ENCODE measurements at regions not wholly inside any gene's neighbourhood (a gene's known extent, or its start where the extent isn't known, plus 50 kb on each side); places are given as distances from the start of the nearest gene placed in this dataset.

DNA sequence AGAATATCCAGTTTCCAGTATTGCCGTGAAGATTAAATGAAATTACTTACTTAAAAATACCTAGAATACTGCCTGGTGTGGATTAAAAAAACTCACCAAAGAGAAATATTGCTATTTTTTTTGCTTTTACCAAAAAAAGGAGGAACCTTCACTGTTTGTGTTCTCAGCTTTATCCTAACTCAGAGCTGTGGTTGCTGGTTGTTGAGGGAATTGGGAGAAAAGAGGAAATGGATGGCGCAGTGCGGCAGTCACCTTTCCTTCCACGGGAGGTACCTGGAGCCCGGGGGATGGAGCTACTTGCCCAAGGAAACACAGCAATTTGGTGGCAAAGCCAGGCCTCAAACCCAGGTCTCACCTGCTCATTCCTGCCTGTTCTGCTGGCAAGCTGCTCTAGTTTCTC, 270.3 kb downstream of the RPLP1 start:
- no peak for DNase-seq

DNA sequence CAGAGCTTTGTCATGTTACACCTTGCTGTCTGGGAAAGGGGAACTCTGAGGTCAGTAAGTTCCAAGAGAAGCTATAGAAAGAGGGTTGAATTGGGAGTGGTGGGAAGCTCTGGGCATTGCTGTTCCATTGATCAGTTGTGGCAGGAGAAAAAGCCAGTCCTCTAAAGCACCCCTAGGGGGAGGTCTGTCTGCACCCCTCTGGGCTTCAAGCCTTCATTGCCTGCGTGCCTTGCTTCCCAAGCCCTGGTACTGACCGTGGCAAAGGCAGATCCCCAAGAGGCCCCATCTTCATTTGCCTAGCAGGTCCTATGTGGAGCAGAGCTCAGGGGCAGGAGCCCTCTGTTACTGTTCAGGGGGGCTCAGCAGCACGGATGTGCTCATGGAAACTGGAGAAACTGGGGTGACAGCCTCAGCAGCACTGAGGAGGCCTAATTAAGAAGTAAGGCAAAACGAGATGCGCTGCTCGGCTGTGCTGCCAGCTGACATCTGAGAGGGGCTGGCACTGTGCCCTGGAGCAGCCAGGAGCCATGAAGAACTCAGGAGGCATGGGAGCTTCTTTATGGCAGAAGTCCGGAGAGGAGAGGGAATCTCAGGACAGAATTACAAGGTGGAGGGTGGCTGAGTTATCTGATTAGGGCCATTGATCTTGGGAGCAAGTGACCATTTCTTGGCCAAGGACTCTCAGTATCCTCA, 270.9 kb downstream of the RPLP1 start:
- no peak for DNase-seq

DNA sequence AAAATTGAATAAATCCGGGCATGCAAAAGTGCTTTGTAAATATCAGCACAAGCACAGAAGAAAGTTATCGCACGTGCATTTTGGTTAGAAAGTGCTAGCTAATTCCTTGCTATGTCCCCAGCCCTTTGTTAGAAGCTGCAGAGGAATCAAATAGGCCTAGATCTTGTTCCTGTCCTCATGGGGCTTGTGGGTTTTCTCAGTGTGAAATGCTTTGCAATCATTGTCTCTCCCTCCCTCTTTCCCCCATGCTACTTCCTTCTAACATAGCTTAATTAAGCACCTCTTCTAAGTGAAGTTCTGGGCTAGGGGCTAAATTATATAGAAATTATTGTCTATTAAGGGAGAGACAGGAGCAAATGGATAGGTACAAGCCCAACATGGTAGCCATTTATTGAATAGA, 271.7 kb downstream of the RPLP1 start:
- no peak for DNase-seq

DNA sequence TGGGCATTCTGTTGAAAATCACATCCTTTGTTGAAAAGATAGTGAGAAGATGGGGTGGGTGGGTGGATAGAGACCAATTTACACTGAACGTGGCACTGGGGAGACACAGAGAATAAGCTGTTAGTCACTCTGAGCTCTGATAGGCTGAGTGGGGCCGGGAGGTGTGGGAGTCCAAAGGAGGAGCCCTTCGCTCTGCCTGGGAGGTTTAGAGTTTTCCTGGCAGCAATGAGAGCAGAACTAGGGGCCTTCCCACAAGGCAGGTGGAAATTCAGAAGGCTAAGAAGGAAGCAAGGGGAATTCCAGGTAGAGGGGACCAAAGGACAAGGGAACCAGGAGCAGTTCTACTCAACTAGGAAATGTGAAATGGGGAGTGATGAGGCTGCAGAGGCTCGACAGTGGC, 272.7 kb downstream of the RPLP1 start:
- no peak for DNase-seq

DNA sequence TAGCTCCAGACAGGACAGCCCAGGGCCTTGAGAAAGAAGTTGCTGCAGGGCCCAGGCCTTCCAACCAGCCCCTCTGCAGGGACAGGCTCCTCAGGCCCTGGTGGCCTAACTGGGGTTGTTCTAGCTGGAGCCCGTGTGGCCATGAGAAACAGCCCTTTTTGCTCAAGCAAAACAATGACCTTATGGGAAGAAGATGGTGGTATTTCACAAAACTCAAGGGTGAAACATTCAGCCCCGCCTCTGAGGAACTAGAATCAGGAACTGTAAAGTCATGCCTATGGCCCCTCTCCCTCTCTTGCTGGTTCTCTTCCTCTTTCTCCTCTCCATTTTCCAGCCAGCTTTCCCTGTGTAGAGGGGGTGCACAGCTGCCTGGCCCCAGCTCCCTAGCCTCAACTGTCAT, 273.3 kb downstream of the RPLP1 start:
- no peak for DNase-seq

DNA sequence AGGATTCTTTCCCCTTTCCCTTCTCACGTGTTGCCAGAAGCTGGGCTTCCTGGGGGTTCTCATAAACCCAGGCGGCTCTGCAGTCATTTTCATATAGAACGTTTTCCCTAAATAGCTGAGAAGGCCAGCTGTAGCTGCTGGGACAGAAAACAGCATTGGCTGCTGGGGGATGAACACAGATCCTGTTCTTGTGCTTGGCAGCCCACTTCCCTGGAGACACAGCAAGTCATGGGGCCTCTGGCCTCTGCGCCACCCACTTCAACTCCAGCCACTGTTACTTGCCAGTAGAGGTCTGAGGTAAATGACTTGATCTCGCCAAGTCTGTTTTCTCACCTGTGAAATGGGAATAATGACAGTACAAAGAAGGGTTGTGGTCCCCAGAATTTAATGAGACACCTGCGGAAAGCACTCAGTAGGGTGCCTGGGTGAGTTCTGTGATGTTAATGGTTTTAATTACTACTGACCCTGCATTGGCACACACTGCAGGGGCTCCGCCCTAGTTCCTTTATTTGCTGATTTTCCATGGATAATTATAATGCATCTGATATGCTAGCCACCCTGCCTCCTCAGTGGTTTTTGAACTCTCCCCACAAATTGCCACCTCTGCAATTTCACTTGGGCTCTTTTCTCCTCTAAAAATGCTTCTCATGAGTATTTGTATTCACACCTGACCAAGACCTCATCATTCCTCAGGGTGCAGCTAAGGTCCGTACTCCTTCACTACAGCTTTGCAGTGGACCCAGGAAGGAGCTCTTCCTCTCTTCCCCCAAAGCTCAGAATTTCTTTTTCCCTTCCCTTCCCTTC, 274.7 kb downstream of the RPLP1 start:
- DNase-seq: no peak

DNA sequence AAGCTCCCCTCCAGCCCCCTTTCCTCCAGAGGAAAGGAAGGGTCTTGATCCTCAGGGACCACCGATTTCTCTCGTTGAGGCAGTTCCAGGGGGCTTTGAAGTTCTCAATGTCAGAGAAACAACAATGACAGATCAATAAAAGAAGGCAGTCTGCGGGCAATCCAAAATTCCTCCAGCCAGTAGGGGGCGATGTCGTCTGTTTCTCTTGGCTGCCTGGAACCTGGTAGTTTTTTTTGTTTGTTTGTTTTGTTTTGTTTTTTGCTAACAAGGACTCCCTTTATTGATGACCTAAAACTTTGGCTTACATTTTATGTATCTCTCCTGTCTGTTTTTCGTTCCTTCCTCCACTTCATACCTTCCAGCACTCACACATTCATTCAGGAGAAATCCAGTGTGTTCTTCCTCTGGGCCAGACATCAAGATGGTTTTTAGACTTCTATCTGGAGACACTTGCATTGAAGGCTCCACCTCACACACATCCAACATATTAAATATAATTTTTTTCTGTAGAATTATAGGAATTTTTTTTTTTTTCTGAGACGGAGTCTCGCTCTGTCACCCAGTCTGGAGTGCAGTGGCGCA, 276.6 kb downstream of the RPLP1 start:
- peak; percentile 72 for DNase-seq

DNA sequence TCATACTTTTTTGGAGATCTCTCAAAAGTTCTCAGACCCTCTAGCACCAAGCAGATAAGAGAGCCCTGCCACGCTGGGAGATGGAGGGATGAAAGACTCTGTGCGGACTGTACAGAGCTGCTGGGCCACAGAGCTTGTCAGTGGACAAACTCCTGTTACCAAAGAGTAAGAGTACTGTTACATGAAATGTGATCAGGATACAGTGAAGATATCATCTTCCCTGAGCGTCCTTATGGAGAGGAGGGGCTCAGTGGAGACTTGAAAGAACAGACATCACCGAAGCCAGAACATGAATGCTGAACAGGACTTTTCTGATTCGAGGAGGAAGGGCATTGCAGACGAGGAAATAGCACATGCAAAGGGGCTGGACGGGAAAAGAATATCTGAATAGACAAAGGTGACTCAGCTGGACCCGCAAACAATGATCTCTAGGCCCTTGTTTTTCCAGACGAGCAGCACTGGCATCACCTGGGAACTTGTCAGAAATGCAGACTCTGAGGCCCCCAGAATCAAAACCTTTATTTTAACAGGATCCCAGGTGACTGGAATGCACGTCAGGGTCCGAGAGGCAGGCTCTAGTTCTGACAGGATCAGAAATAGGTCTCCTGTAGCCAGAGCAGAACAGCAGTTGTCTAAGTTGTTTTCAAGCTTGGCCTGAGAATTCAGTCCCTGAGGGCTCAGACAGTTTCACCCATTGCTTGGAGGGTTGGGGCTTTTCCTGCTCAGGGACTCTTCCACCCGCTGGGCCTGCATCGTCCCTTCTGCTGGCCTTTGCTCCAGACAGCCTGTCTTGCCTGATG, 277.9 kb downstream of the RPLP1 start:
- DNase-seq: no peak

DNA sequence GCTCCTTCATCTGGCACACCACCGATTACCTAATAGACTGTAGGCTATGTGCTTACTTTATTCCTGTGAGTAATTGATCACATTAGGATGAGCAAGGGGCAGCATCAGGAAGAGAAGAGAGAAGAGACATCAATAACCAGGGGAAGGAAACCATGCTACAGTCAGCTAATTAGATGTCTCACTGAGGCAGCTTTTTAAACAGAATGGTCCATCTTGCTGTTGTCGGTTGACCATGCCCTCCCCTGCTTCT, 278.4 kb downstream of the RPLP1 start:
- DNase-seq: no peak

DNA sequence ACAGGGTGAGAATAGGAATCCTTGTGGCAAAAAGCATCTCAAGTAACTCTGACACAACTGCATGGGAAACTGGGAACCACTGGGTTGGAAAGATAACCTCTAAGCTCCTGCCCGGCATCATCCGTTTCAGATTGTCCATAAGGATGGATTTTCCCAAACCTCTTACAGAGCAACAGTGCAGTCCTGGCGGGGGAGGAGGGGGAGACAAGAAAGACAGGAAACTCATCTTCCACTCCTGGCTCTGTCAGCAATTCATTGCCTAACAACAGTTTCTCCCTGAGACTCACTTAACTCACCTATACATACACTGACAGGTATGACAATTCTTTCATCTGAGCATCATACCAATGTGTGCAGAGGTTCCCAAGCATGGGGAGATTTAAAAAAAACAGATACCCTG, 279.0 kb downstream of the RPLP1 start:
- no peak for DNase-seq

DNA sequence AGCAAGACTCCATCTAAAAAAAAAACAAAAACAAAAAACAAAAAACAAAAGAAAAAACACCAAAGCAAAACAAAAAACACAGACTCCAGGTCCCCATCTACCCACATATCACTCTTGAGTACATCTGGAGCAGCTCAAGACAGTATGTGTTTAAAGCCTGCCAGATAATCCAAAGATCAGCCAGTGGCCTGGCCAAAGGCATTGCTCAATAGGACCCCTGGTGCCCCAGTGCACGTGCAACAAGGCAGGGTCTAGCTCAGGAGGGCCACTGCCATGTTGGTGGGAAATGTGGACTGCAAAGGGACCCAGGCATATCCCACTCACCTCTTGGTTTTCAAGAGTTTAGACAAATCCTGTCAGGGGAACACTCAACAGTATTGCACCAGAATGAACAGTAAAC, 279.5 kb downstream of the RPLP1 start:
- no peak for DNase-seq

DNA sequence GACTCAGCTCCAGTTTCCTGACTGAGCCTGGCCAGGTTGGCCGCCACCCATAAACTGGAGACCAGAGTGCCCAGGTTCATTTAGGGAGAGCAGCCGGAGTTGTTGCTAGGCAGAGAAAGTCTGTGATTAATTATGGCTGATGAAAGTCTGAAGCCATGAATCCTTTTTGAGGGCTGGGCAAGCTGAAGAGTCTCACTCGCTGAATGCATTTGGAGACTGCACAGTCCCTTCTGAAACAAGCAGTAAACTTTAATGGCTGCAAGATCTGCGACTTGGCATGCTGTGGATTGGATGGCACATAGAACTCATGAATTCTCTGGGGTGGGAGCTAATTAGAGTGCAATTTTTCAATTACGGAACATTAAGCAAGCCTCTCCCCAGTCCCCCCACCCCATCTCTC, 282.1 kb downstream of the RPLP1 start:
- no peak for DNase-seq

DNA sequence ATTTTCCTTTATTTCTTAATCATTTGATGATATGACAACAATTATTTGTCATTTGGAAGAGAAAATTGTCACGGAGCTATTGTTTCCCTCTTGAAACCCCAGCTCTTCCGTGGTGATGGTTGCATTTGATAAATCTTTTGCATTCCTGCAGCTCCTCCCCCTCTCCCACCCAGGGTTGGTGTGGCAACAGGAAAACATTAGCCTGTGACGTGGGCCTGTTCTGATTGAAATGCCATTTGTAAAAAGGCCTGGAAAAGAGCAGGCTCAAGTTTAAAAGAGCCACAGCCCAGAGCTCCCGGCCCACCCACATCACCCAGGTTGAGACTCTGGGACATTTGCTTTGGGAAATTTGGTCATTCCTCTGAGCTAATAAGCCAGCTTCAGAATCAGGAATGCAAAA, 282.5 kb downstream of the RPLP1 start:
- DNase-seq: no peak

DNA sequence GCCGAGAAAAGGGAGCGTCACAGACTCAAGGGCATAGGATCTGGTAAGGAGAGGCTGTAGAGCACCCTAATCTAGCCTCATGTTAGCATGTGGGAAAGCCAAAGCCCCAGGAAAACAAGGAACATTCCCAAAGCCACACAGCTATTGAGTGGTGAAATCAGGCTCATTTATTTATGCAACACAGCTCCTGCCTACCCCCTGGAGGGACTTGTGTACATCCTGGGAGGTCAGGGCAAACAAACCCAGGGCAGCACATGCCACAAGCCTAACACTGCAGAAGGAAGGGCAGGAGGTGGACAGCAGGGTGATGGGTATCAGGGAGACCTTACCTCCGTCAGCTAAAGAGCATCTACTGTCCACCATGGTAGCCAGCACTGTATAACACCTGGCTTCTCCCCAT, 283.5 kb downstream of the RPLP1 start:
- no peak for DNase-seq

DNA sequence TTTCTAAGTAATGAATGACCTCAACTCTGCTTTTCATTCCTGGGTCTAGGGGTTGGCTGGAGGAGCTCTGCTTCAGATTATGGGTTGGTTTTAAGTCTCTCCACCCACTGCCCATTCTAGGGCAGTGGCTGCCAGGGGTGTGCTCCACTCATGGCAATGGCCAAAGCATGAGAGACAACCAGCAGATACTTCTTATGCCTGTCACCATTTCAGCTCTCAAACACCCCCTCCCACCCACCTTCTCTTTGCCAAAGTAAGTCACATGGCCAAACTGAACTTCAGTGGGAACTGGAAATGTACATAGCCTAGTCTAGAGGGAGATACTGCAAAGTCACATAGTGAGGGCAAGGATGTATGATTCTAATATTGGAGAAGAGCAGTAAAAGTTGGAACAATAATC, 285.3 kb downstream of the RPLP1 start:
- DNase-seq: no peak

DNA sequence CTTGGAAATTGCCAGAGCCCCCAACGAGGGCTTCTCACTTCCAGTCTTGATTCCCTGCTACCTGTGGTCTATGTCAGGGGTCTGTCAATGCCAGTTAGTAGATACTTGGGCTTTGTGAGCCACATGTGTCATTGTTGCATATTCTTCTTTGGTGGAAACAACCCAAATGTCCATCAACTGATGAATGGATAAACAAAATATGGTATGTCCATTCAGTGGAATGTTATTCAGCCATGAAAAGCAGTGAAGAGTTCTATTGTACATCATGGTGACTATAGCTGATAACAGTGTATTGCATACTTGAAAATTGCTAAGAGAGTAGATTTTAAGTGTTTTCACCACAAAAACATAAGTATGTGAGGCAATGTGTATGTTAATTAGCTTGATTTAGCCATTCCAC, 288.1 kb downstream of the RPLP1 start:
- DNase-seq: no peak

DNA sequence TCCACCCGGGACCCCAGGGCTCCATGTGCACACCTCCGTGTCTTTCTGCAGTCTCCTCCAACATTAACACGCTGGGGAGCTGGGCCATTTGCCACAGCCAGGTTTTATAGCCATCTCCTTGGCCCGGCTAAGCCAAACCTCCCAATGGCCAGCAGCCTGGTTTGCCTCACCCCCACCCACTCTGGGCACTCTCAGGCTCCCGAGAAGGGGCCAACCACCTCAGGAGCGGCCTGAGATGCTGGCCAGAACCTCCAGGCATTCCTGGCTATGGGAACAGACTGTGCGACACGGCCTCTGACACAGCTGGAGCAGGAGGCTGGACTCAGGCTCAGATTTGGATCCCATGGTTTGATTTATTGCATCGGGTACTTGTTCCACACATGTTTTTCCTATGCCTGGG, 289.7 kb downstream of the RPLP1 start:
- no peak for DNase-seq

DNA sequence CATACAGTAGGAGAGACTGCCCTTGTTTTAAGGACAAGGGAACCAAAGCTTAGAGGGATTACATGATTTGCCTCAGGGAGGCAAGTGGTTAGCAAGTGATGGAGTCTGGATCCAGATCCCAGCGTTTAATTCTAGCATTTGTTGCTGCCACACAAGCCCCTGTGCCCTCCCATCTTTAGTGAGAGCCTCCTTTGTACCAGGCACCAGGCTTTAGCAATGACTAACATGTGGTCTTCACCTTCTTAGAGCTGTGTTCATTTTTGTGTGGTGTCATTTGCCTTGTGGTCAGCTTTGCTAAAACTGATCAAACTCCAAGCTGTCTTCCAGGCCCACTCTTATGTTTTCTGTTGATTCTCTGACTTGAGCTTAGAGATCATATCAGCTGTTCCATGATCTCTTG, 290.5 kb downstream of the RPLP1 start:
- no peak for DNase-seq

DNA sequence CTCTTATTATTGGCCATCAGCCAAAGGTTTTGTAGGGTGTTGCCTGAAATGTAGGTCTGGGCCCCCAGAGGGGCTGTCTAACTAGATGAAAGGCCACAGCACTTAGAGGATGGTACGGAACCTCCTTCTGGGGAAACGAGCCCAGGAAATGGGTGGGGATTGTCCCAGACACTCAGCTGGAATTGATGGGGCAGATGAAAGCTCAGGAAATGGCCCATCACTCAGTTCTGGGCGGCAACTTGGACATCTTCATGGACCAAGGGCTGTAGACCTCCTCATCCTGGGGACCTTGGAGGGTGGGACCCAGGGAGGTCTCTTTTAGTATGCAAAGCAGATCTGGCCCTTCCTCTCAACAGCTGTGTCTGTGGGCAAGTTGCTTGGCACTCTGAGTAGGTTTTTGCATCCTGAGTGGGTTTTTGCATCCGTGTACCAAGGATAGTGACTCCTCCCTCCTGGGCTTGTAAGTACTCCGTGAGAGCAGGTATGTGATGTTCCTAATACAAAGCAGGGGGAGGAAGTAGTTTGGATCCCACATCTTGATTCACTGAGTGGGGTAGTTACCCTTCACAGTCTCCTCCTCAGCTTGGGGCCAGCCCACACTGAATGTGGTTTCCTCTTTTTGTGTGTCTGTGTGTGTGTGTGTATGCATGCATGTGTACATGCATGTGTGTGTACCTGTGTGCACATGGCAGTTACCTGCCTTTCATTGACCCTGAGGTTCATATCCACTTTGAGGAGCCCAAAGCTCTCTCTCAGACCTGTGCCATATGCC, 292.0 kb downstream of the RPLP1 start:
- no peak for DNase-seq

DNA sequence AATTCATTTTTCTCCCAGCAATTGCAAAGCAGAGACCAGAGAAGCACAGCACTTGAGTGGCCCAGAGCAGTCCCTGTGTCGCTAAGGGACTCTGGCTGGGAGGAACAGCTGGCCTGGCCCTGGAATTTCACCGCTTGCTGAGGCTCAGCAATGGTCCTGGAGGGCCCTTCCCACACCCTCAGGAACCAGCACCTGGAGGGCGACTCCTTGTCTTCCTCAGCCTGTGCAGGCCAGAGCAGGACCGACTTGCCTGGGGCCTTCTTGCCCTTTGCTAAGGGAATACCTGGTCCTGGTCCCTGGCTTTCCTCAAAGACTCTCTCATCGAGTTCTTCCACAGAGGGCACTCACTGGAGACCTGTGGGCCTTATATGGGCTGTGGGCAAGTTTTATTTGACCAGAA, 294.6 kb downstream of the RPLP1 start:
- no peak for DNase-seq

DNA sequence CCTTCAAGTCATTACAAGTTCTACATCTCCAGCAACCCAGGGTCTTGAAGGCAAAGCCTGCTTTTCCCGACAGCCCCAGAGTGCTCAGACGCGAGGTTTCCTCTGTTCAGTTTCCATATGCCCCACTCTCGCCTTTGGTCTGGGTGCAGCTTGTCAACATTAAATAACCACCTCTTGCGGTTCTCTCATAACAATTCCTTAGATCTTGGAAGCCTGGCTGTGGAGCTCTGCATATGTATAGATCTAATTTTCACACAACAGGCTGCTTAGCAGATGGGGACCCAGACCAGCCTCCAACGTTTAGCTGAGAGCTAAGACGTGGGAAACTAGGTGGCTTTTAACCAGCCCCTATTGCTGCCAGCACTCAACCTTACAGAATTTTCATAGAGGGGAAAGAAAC, 295.5 kb downstream of the RPLP1 start:
- DNase-seq: no peak

DNA sequence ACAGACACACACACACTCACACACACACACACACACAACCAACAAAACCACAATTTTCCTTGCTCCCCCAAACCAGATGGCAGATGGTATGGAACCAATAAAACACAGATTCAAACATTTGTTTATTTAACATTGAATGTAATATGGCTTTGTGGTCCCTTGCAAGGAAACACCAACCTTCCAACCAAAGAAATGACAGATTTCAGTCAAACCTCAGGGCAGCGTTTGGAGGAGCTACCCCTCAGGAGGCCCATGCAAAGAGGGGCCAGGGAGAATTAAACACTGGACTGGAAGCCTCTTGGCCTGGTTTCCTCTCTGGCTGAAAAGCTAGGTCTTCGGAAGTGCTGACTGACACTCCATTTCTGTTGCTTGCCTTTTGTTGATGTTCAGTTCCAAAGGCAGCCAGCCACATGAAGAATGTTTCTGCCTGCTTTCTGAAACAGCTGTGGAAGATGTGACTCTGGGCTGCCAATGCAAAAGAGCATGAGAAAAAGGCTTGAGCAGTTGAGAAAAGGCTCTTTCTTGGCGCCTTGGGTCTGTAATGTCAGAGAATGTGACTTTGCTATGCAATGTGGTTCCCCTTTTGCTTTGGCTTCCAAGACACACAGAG, 296.1 kb downstream of the RPLP1 start:
- no peak for DNase-seq

DNA sequence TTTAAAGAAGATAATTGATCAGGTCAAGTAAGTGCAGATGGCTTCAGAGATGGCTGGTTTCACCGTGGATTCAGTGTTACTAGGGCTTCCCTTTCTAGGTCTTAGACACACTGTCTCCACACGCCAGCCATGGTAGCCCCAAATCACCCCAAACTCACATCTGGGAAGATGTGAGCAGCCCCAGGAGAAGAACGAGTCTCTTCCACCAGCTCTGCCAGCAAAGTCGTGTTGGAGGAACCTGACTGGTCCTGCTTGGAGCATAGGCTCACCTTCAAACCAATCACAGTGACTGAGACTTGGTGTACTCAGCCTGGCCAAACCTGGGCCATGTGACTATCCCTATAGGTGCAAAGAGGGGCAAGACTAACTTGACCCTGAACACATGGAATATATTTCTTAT, 296.7 kb downstream of the RPLP1 start:
- DNase-seq: no peak
